ENCODE measurements at regions not wholly inside any gene's neighbourhood (a gene's known extent, or its start where the extent isn't known, plus 50 kb on each side); places are given as distances from the start of the nearest gene placed in this dataset.

DNA sequence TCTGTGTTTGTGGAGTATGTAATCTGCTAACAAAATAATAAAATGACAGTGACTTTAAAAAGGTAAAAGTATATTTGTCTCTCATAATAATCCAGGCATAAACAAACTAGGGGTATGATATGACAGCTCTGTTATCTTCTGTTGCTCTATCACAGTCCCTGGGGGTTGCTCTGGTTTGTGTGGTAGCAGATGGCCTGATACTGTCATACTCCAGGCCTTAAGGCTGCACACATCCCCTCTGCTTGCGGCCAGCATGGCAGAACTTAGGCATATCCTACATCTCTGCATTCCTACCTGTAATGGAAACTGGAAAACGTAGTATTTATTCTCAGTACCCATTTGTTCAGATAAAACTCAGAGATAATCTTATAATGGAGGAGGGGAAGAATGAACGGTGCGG lies 117.9 kb upstream of the HAND2 start:
- TF ChIP-seq, protein P1, sequence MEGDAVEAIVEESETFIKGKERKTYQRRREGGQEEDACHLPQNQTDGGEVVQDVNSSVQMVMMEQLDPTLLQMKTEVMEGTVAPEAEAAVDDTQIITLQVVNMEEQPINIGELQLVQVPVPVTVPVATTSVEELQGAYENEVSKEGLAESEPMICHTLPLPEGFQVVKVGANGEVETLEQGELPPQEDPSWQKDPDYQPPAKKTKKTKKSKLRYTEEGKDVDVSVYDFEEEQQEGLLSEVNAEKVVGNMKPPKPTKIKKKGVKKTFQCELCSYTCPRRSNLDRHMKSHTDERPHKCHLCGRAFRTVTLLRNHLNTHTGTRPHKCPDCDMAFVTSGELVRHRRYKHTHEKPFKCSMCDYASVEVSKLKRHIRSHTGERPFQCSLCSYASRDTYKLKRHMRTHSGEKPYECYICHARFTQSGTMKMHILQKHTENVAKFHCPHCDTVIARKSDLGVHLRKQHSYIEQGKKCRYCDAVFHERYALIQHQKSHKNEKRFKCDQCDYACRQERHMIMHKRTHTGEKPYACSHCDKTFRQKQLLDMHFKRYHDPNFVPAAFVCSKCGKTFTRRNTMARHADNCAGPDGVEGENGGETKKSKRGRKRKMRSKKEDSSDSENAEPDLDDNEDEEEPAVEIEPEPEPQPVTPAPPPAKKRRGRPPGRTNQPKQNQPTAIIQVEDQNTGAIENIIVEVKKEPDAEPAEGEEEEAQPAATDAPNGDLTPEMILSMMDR (IDR thresholded peaks at IDR 0.05): no peak
- TF ChIP-seq ZFX (IDR thresholded peaks at IDR 0.05; ENCODE audit: borderline replicate concordance): no peak

Measured in 22Rv1 (cell line).